Type B pancreatic cell (in vitro differentiated cells): ENCODE measurements at regions not wholly inside any gene's neighbourhood (a gene's known extent, or its start where the extent isn't known, plus 50 kb on each side); places are given as distances from the start of the nearest gene placed in this dataset.

Experiments used
- DNase-seq: peaks from one replicate; pipeline ENCODE4 v3.0.0; 2021; ENCODE audit warnings: mixed read lengths; ENCODE audit not compliant: unreplicated experiment; ENCODE audit errors: extremely low spot score
- H3K27ac Mint-ChIP-seq: 2 replicates; pipeline ENCODE4 v1.8.0; 2021; ENCODE audit warnings: mild to moderate bottlenecking, mixed read lengths
- H3K27me3 Mint-ChIP-seq: 2 replicates; pipeline ENCODE4 v1.8.0; 2021; ENCODE audit warnings: mixed read lengths
- H3K36me3 Mint-ChIP-seq: 2 replicates; pipeline ENCODE4 v1.8.0; 2021; ENCODE audit warnings: mixed read lengths
- H3K4me1 Mint-ChIP-seq: one replicate; pipeline ENCODE4 v1.8.0; 2021; ENCODE audit warnings: mixed read lengths; ENCODE audit not compliant: unreplicated experiment
- H3K4me3 Mint-ChIP-seq: 2 replicates; pipeline ENCODE4 v1.8.0; 2021; ENCODE audit warnings: mild to moderate bottlenecking, mixed read lengths
- H3K9me3 Mint-ChIP-seq: 2 replicates; pipeline ENCODE4 v1.8.0; 2021; ENCODE audit warnings: mixed read lengths
- CTCF ChIP-seq: fragments of 200-600 bp; sonication (generic); conservative IDR thresholded peaks from 2 replicates; pipeline ENCODE4 v1.5.0; 2021; ENCODE audit warnings: antibody characterized with exemption, mild to moderate bottlenecking

DNA sequence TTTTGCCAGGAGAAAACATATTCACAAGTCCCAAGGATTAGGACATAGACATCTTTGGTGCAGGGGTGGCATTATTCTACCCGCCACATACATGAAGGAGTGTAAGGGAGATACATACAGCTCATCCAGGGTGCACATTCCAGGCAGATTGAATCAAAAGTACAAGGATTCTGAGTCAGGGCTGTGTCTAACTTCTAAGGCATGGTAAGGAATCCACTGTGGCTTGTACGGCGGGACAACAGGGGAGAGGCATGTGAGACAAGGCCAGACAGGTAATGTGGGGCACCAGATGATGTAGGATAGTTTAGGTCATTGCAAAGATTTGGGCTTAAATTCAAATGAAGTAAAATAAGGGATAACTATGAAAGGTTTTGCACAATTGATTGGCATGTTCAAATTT lies 780.9 kb downstream of the C6orf118 start:
- H3K27ac Mint-ChIP-seq, result no peak overlapping the region
- DNase-seq, result no peak
- H3K4me1 Mint-ChIP-seq, result peaks cover 11% of the 10 kb centered on the region
- TF ChIP-seq CTCF, result no peak
- no peak overlapping the region for H3K4me3 Mint-ChIP-seq
- H3K36me3 Mint-ChIP-seq, result peaks cover 3% of the 10 kb centered on the region
- H3K9me3 Mint-ChIP-seq, result peaks cover 6% of the 10 kb centered on the region
- H3K27me3 Mint-ChIP-seq, result no peaks in the 10 kb centered on the region

DNA sequence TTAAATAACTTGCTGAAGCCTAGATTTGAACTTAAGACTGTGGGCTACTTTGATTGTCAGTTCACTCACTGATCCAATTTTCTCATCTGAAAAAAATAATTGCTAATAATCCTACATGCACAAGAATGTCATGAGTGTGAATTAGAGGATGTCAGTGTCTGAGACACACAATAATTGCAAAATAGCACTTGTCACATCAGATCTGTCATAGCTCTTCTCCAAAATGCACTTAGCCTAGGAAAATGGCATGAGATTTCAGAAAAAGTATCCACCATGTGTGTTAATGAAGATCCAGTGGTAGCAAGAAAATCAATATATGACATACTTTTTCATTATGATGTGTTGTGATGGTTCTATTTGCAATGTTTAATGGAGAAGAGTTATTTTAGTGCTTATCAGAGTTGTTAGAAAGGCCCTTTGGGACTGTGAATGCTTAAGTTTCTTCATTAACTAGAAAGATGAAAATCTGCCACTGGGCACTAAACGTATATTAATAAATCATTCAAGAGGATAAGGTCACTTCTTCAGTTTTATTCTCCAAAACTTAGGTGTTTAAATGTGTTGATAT lies 786.2 kb downstream of the C6orf118 start:
- H3K27me3 Mint-ChIP-seq, result no peaks in the 10 kb centered on the region
- DNase-seq, result no peak
- H3K36me3 Mint-ChIP-seq, result peaks cover 3% of the 10 kb centered on the region
- no peak for TF ChIP-seq CTCF
- H3K4me1 Mint-ChIP-seq, result no peaks in the 10 kb centered on the region
- H3K27ac Mint-ChIP-seq, result no peak overlapping the region
- peaks cover 12% of the 10 kb centered on the region for H3K9me3 Mint-ChIP-seq
- H3K4me3 Mint-ChIP-seq, result no peak overlapping the region

DNA sequence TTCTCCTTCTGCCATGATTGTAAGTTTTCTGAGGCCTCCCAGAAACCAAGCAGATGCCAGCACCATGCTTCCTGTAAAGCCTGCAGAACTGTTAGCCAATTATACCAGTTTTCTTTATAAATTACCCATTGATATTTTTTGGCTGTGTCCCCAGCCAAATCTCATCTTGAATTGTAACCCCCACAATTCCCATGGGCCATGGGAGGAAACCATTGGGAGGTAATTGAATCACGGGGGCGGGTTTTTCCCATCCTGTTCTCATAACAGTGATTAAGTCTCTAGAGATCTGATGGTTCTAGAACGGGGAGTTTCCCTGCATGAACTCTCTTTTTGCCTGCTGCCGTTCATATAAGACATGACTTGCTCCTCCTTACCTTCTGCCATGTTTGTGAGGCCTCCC lies 788.5 kb downstream of the C6orf118 start:
- no peaks in the 10 kb centered on the region for H3K27me3 Mint-ChIP-seq
- no peak overlapping the region for H3K27ac Mint-ChIP-seq
- peaks cover 3% of the 10 kb centered on the region for H3K36me3 Mint-ChIP-seq
- no peaks in the 10 kb centered on the region for H3K4me1 Mint-ChIP-seq
- H3K4me3 Mint-ChIP-seq, result no peak overlapping the region
- no peak for TF ChIP-seq CTCF
- H3K9me3 Mint-ChIP-seq, result peaks cover 12% of the 10 kb centered on the region
- no peak for DNase-seq

DNA sequence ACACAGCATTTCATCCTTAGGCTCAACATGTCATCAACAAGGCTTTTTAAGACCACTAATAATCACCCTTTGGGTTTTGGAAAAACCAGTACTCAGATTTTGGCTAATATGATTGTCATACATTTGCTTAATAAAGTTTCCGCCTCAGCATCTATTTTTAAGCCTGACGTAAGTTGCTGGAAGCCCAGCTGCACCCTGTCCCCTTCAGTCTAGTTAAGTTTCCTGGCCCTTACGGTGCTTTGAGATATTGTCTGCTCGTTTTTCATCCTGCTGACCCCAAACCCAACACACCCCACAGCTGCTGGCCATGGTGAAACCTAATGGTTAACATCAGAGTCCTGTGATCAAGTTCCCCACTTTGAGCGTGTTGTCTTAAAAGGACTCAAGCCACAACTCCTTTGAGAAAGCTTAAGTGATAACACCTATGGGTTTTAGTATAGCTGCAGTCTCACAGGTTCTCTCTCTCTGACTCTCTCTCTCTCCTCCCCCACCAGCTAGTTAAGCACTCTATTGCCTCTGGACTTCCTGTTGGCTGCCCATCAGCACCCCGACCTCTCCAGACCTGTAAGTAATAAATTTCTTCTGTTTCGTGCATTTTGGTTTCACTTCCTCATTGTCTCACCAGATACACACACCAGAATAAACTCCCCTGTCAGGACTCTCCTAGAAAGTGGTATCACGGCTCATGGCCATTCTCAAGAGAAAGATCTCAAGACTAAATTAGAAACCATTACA lies 802.0 kb downstream of the C6orf118 start:
- no peaks in the 10 kb centered on the region for H3K4me1 Mint-ChIP-seq
- peak overlapping the region; percentile 3 for H3K4me3 Mint-ChIP-seq
- no peaks in the 10 kb centered on the region for H3K36me3 Mint-ChIP-seq
- no peaks in the 10 kb centered on the region for H3K9me3 Mint-ChIP-seq
- no peak for TF ChIP-seq CTCF
- no peak for DNase-seq
- H3K27ac Mint-ChIP-seq, result no peak overlapping the region
- no peaks in the 10 kb centered on the region for H3K27me3 Mint-ChIP-seq

DNA sequence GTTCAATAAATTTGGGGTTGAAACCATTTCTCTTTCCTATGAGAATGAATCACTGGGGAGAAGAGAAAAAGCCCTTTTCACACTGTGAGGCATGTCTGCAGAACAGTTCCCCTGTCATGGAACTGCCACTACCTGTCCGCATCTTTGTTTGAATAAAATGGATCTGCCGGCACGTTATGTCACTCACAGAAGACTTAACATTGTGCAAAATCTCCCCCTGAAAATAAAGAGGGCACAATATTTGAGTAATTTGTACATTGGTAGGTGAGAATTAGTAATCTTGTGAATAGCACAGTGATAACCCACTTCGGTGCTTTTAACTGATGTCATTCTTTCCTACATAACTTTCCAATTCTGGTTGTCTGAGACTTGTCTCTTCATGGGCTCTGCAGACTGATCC lies 804.0 kb downstream of the C6orf118 start:
- TF ChIP-seq CTCF, result no peak
- no peak overlapping the region for H3K4me3 Mint-ChIP-seq

More for the DNA sequence above, 804.0 kb downstream of the C6orf118 start:
- Mint-ChIP-seq H3K4me1 (no peaks in the 10 kb centered on the region), H3K9me3 (no peaks in the 10 kb centered on the region), H3K27me3 (no peaks in the 10 kb centered on the region), H3K27ac (no peak overlapping the region), H3K36me3 (no peaks in the 10 kb centered on the region)
- no peak for DNase-seq
